ENCODE measurements at regions not wholly inside any gene's neighbourhood (a gene's known extent, or its start where the extent isn't known, plus 50 kb on each side); places are given as distances from the start of the nearest gene placed in this dataset.

- Histone ChIP-seq H4K20me1 (ENCODE audit: insufficient read depth) (no peaks in the 10 kb centered on the region), H3K27ac (ENCODE audit: low read length) (no peak overlapping the region), H3K4me2 (ENCODE audit: low read length) (no peak overlapping the region), H3K9ac (ENCODE audit: low read length) (no peak overlapping the region), H3K27me3 (ENCODE audit: insufficient read depth, low read depth, low read length) (no peaks in the 10 kb centered on the region), H3K79me2 (replicated peaks; ENCODE audit: insufficient read depth, low read length) (no peaks in the 10 kb centered on the region), H3K9me3 (ENCODE audit: low read length) (peaks cover 100% of the 10 kb centered on the region), H2AFZ (ENCODE audit: low read depth, low read length) (no peak overlapping the region), H3K9me2 (ENCODE audit: insufficient read depth, low read length) (no peaks in the 10 kb centered on the region), H3K4me3 (ENCODE audit: low read length) (no peak overlapping the region), H3K36me3 (ENCODE audit: insufficient read depth, low read length) (peaks cover 64% of the 10 kb centered on the region), H3F3A (ENCODE audit: insufficient read depth, low read length, poor library complexity, severe bottlenecking) (no peaks in the 10 kb centered on the region)
- TF ChIP-seq CTCF (IDR thresholded peaks at IDR 0.05; ENCODE audit: poor library complexity, severe bottlenecking) (no peak), MXI1 (conservative IDR thresholded peaks at IDR 0.05; ENCODE audit: poor library complexity, severe bottlenecking) (no peak), TAF1 (IDR thresholded peaks at IDR 0.05; ENCODE audit: low read depth) (no peak), REST (IDR thresholded peaks at IDR 0.05; ENCODE audit: borderline replicate concordance) (no peak), EP300 (conservative IDR thresholded peaks at IDR 0.05; ENCODE audit: poor library complexity, severe bottlenecking) (no peak)
Observed at GRCh38 chr15:25059698-25060471, 105.1 kb downstream of the SNRPN start.

- Histone ChIP-seq H3K4me2 (ENCODE audit: low read length) (no peak overlapping the region), H3F3A (ENCODE audit: insufficient read depth, low read length, poor library complexity, severe bottlenecking) (no peaks in the 10 kb centered on the region), H3K9ac (ENCODE audit: low read length) (no peak overlapping the region), H3K27ac (ENCODE audit: low read length) (no peak overlapping the region), H4K20me1 (ENCODE audit: insufficient read depth) (no peaks in the 10 kb centered on the region), H2AFZ (ENCODE audit: low read depth, low read length) (no peak overlapping the region), H3K36me3 (ENCODE audit: insufficient read depth, low read length) (peaks cover 69% of the 10 kb centered on the region), H3K9me3 (ENCODE audit: low read length) (peaks cover 100% of the 10 kb centered on the region), H3K9me2 (ENCODE audit: insufficient read depth, low read length) (no peaks in the 10 kb centered on the region), H3K79me2 (replicated peaks; ENCODE audit: insufficient read depth, low read length) (no peaks in the 10 kb centered on the region), H3K4me3 (ENCODE audit: low read length) (no peak overlapping the region), H3K27me3 (ENCODE audit: insufficient read depth, low read depth, low read length) (no peaks in the 10 kb centered on the region)
- TF ChIP-seq REST (IDR thresholded peaks at IDR 0.05; ENCODE audit: borderline replicate concordance) (no peak), POLR2AphosphoS5 (IDR thresholded peaks at IDR 0.05) (no peak), MXI1 (conservative IDR thresholded peaks at IDR 0.05; ENCODE audit: poor library complexity, severe bottlenecking) (no peak), EP300 (conservative IDR thresholded peaks at IDR 0.05; ENCODE audit: poor library complexity, severe bottlenecking) (no peak), SMC3 (conservative IDR thresholded peaks at IDR 0.05; ENCODE audit: poor library complexity) (no peak), CTCF (IDR thresholded peaks at IDR 0.05; ENCODE audit: poor library complexity, severe bottlenecking) (no peak), EZH2 (IDR thresholded peaks at IDR 0.05; ENCODE audit: borderline replicate concordance, insufficient read depth, low read length, poor library complexity, severe bottlenecking) (no peak), RAD21 (conservative IDR thresholded peaks at IDR 0.05) (no peak)
Observed at GRCh38 chr15:25060472-25060803, 105.7 kb downstream of the SNRPN start.
